Brain microvascular endothelial cell (primary cell): ENCODE measurements at regions not wholly inside any gene's neighbourhood (a gene's known extent, or its start where the extent isn't known, plus 50 kb on each side); places are given as distances from the start of the nearest gene placed in this dataset.

Source experiments
- DNase-seq: peaks from one replicate; pipeline ENCODE4 v3.0.0-alpha.2; 2020
- H3K27ac ChIP-seq: fragments of 250-450 bp; sonication (Bioruptor Pico); 2 replicates; pipeline ENCODE4 v1.5.1; 2020; ENCODE audit warnings: mild to moderate bottlenecking, moderate library complexity
- H3K27me3 ChIP-seq: fragments of 250-450 bp; sonication (Bioruptor Pico); replicated peaks from 2 replicates; pipeline ENCODE4 v1.5.1; 2020; ENCODE audit warnings: mild to moderate bottlenecking
- H3K36me3 ChIP-seq: fragments of 250-450 bp; sonication (Bioruptor Pico); replicated peaks from 2 replicates; pipeline ENCODE4 v1.5.1; 2020; ENCODE audit warnings: mild to moderate bottlenecking
- H3K4me3 ChIP-seq: 2 replicates; pipeline ENCODE4 v1.5.1; 2011; ENCODE audit warnings: low read depth, mild to moderate bottlenecking, control low read depth, low read length, moderate library complexity
- CTCF ChIP-seq: IDR thresholded peaks from 2 replicates; pipeline ENCODE4 v1.5.1; 2011; ENCODE audit warnings: low read depth, mild to moderate bottlenecking, moderate library complexity, low read length, control low read depth, inconsistent platforms; ENCODE audit errors: missing control alignments
- in situ Hi-C: cut with HindIII; loops from 2 replicates; pipeline ENCODE4 v1.10.0; 2017; ENCODE audit warnings: low sequenced_read_pairs, low pct_ligation_motif_present

GRCh38 chr4:84291969-84292368 lies 207.1 kb downstream of the NKX6-1 start:
- no peak for DNase-seq
- Histone ChIP-seq H3K4me3 (no peak overlapping the region), H3K27me3 (no peaks in the 10 kb centered on the region), H3K36me3 (no peaks in the 10 kb centered on the region), H3K27ac (no peak overlapping the region)
- no peak for TF ChIP-seq CTCF
- in situ Hi-C loops = no loop called here

- H3K27me3 ChIP-seq = no peaks in the 10 kb centered on the region
- in situ Hi-C loops = no loop called here
- TF ChIP-seq CTCF = no peak
- no peak overlapping the region for H3K27ac ChIP-seq
- no peaks in the 10 kb centered on the region for H3K36me3 ChIP-seq
- no peak overlapping the region for H3K4me3 ChIP-seq
- DNase-seq = no peak
These were observed 213.0 kb downstream of the NKX6-1 start for GRCh38 chr4:84286048-84286447.

GRCh38 chr4:84279678-84280077 lies 219.4 kb downstream of the NKX6-1 start:
- H3K27me3 ChIP-seq = no peaks in the 10 kb centered on the region
- no peak overlapping the region for H3K4me3 ChIP-seq
- in situ Hi-C loops = no loop called here
- no peak overlapping the region for H3K27ac ChIP-seq
- no peak for TF ChIP-seq CTCF
- DNase-seq = peak; percentile 16
- no peaks in the 10 kb centered on the region for H3K36me3 ChIP-seq

- Histone ChIP-seq H3K4me3 (no peak overlapping the region), H3K36me3 (no peaks in the 10 kb centered on the region), H3K27me3 (no peaks in the 10 kb centered on the region), H3K27ac (no peak overlapping the region)
- no peak for DNase-seq
- TF ChIP-seq CTCF = no peak
- in situ Hi-C loops = no loop called here
These were observed 221.2 kb downstream of the NKX6-1 start for GRCh38 chr4:84277923-84278322.

GRCh38 chr4:84276752-84277151 lies 222.3 kb downstream of the NKX6-1 start:
- in situ Hi-C loops = no loop called here
- no peak for DNase-seq
- no peak overlapping the region for H3K27ac ChIP-seq
- no peaks in the 10 kb centered on the region for H3K27me3 ChIP-seq
- no peak for TF ChIP-seq CTCF
- H3K36me3 ChIP-seq = no peaks in the 10 kb centered on the region
- H3K4me3 ChIP-seq = no peak overlapping the region

- Histone ChIP-seq H3K27ac (no peak overlapping the region), H3K4me3 (no peak overlapping the region), H3K27me3 (no peaks in the 10 kb centered on the region), H3K36me3 (no peaks in the 10 kb centered on the region)
- DNase-seq = no peak
- in situ Hi-C loops = no loop called here
- TF ChIP-seq CTCF = no peak
These were observed 229.5 kb downstream of the NKX6-1 start for GRCh38 chr4:84269536-84270044.
